ENCODE measurements at regions not wholly inside any gene's neighbourhood (a gene's known extent, or its start where the extent isn't known, plus 50 kb on each side); places are given as distances from the start of the nearest gene placed in this dataset.

DNA sequence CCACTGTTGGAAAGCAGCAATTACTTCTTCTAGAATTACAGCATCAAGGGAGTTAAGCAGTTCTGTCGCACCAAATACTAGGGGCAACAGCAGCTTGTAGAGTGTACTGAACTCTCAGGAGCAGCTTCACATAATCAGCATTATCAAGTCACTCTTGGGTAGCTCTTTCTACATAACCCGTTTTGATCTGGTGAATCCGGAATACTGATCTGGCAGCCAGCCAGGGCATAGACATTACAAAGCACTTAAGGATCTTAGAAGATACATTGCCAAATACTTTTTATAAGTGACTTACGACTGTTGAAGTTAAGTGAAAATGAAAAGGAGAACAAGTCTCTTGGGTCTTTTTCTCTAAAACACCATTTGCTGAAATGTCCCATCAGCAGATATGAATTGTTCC is 73.2 kb upstream of the NETO1 start:
- no peak for DNase-seq

DNA sequence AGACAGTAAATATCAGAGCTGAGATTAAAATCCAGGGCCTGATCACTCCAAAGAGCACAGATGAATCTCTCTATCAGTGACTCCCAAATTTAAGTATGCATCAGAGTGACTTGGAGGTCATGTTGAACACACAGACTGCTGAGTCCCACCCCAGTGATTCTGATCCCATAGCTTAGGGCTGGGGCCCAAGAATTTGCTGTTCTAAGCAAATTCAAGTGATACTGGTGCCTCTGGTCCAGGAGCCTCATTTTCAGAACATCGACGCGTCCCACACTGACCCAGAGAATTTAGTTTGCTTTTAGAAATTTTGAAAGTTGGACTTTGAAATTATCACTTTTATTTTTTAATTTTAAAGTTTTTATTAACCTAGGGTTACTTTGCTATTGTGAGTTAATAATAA is 72.7 kb upstream of the NETO1 start:
- no peak for DNase-seq

DNA sequence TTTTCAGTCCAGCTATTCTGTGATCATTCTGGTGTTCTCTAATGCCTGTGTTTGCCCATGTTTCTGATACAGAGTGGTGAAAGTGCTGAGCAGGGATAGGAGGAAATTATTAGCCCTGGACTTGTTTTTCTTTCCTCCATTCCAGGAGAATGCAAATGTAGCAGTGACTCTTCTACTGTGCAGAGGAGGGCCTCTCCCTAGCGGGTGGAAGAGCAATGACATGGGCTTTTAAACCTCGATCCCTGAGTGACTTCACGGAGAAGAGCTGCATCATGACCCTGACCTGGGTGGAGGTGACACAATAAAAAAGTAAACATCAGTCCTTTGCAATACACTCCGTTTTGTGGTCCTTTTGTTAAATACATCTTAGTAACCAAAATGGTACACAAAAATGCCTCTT is 68.0 kb upstream of the NETO1 start:
- DNase-seq = no peak

DNA sequence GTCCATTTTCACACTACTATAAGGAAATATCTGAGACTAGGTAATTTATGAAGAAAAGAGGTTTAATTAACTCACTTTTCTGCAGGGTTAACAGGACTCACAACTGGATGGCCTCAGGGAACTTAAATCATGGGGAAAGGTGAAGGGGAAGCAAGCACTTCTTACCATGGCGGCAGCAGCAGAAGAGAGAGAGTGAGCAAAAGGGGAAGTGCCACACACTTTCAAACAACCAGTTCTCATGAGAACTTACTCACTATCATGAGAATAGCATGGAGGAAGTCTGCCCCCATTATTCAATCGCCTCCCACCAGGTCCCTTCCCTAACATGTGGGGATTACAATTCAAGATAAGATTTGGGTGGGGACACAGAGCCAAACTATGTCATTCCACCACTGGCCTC is 55.1 kb upstream of the NETO1 start:
- no peak for DNase-seq
